LNCaP clone FGC (cell line): ENCODE measurements at regions not wholly inside any gene's neighbourhood (a gene's known extent, or its start where the extent isn't known, plus 50 kb on each side); places are given as distances from the start of the nearest gene placed in this dataset.
"Not testable (repeated sequence)": the region's sequence is repeated elsewhere in the genome, so short reads cannot be mapped to it uniquely, and the experiment has no call there.

Experiments used
- DNase-seq: peaks from one replicate; pipeline ENCODE4 v3.0.0-alpha.2; 2011; ENCODE audit warnings: low read depth
- H3K4me3 ChIP-seq: 2 replicates; pipeline ENCODE4 v1.5.1; 2011; ENCODE audit warnings: mild to moderate bottlenecking, low read depth, low read length, control low read depth
- TF ChIP-seq, protein P1 (sequence below): IDR thresholded peaks from 2 replicates; pipeline ENCODE4 v1.5.1; 2012; ENCODE audit warnings: mild to moderate bottlenecking; ENCODE audit not compliant: control insufficient read depth, insufficient read depth; ENCODE audit errors: extremely low read depth

DNA sequence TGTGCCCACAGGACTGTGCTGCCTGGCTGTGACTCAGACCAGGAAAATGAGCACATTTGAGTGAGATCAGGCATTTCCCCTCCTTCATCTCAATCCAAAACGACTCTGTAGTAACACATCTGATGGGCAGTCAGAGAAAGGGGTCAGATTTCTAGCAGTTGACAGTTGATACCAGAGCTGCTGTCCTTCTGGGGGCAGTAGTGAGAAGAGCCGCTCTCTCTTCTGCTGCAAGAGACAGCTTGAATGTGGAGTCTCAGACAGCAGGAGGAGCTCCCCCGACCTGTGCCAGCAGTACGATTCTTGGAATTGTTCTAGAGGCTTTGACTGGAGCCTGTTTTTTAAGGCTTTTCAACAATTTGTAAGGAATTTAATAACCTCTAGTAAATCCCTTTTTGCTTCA, 1413.7 kb downstream of the RPIA start:
- not testable (repeated sequence) for DNase-seq, H3K4me3 ChIP-seq
- TF ChIP-seq, protein P1, sequence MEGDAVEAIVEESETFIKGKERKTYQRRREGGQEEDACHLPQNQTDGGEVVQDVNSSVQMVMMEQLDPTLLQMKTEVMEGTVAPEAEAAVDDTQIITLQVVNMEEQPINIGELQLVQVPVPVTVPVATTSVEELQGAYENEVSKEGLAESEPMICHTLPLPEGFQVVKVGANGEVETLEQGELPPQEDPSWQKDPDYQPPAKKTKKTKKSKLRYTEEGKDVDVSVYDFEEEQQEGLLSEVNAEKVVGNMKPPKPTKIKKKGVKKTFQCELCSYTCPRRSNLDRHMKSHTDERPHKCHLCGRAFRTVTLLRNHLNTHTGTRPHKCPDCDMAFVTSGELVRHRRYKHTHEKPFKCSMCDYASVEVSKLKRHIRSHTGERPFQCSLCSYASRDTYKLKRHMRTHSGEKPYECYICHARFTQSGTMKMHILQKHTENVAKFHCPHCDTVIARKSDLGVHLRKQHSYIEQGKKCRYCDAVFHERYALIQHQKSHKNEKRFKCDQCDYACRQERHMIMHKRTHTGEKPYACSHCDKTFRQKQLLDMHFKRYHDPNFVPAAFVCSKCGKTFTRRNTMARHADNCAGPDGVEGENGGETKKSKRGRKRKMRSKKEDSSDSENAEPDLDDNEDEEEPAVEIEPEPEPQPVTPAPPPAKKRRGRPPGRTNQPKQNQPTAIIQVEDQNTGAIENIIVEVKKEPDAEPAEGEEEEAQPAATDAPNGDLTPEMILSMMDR: peak; percentile 24

DNA sequence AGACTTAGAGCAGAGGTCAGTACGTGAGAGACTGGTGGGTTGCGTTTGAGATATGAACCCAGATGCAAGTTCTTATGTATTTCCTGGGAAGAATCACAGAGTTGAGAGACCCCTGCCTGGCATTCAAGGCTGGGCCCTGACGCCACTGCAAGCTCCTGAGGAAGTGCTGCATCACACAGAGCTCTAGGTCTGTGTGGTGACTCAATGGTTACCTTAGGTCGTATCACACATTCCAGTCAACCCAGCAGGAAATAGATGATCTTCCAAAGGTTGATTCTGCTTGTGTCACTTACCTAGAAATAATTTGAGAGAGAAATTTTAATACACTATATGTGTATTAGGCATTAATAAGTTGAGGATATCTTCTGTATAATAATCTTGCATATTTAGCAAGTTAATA, 1431.9 kb downstream of the RPIA start:
- DNase-seq, H3K4me3 ChIP-seq: not testable (repeated sequence)

DNA sequence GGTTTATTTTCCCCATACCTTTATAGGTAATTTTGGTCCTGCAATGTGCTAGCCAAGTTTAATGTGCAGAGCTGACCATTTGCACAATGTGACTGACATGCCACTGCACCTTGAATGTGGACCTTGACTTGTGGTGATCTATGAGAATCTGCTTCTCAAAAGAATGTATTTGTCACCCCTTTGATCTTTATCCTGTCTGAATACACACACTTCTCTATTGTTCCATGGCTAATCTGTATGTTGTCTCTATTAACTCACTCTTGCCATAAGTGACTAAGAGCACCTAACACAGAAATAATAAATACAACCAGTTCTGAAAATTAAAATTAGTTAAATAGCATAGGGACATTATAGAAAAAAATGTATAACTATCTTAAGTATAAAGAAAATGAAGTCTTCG, 1447.6 kb downstream of the RPIA start:
- not testable (repeated sequence) for H3K4me3 ChIP-seq, DNase-seq

DNA sequence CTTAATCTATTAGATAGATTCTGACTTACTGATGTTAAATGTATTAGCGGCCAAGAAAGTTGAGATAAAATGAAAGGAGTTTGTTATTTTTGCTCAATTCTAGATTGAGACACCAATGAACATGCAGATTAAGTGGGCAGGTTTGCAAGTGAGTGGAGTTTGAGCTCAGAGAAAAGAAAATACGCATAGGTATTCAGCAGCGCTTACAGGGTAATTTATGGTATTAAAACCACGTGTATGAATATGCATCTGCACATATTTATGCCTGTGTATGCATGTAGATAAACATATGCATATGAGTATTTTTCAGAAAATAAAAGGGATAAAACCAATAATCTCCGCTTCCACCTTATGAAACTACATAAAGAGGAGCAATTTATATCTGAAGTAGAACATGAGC, 1450.1 kb downstream of the RPIA start:
- not testable (repeated sequence) for H3K4me3 ChIP-seq, DNase-seq

DNA sequence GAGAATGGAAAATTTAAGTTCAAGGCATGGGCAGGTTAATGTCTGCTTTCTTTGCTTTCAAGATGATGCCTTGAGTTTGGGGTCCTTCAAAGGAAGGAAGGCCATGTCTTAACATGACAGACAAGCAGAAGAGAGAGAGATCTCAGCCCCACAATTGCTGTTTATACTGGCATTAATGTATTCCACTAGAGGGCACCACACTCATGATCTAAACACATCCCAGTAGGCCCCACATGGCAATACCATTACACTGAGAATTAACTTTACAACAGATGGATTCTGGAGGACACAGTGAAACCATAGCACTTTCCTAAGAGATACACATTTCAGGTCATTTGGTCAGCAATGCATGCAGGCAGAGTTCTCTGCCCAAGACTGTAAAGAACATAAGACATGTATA, 1460.3 kb downstream of the RPIA start:
- DNase-seq, H3K4me3 ChIP-seq: not testable (repeated sequence)

DNA sequence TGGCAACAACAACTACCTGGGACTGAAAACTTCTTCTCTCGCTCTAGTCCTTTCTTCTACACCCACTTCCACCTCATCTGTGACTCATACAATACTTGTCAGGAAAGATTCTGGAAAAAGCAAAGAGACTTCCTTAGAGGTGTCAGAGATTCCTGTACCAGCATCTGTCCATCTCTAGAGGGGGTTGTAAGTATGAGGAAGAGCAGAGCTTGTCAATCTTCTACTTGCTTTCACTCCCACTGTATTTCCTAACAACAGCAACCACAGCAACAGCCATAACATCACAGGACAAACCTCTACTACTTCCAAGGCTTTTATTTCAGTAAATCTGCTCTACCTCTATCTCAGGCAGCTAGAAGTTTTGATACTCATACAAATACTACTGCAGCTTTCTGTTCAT, 1479.5 kb downstream of the RPIA start:
- not testable (repeated sequence) for DNase-seq, H3K4me3 ChIP-seq

DNA sequence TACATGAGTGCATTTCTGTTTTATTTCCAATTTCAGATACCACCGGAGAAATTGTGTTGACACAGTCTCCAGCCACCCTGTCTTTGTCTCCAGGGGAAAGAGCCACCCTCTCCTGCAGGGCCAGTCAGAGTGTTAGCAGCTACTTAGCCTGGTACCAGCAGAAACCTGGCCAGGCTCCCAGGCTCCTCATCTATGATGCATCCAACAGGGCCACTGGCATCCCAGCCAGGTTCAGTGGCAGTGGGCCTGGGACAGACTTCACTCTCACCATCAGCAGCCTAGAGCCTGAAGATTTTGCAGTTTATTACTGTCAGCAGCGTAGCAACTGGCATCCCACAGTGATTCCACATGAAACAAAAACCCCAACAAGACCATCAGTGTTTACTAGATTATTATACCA, 1481.6 kb downstream of the RPIA start:
- H3K4me3 ChIP-seq, DNase-seq: not testable (repeated sequence)

DNA sequence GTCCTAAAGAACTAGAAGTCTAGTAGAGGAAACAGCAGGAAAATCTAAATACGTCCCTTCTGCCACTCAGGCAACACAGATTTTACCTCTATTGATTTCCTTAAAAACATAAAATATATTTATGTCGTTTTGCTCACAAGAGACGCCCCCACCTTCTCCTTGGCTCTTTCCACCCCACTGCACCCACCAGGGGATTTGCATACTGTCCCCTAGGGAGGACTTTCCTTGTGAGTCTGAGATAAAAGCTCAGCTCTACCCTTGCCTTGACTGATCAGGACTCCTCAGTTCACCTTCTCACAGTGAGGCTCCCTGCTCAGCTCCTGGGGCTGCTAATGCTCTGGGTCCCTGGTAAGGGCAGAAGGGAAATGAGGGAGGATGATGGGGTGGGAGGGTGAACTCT, 1488.1 kb downstream of the RPIA start:
- H3K4me3 ChIP-seq, DNase-seq: not testable (repeated sequence)

DNA sequence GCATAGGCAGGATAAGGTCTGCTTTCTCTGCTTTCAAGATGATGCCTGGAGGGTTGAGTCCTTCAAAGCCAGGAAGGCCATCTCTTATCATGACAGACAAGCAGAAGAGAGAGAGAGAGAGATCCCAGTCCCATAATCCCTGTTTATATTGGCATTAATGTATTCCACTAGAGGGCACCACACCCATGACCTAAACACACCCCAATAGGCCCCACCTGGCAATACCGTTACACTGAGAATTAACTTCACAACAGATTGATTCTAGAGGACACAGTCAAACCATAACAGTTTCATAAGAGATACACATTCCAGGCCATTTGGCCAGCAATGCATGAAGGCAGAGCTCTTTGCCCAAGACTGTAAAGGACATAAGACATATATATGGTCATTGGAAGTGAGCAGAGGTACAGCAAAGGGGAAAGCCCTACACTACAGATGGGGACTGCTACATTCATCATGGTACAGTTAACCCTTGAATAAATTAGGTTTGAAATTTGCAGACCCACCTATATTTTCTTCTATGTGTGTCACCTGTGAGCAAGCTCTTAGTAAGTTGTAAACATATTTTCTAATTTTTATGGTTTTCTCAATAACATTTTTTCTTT, 1516.1 kb downstream of the RPIA start:
- no peak overlapping the region for H3K4me3 ChIP-seq
- DNase-seq: no peak
- TF ChIP-seq, protein P1: peak; percentile 59

DNA sequence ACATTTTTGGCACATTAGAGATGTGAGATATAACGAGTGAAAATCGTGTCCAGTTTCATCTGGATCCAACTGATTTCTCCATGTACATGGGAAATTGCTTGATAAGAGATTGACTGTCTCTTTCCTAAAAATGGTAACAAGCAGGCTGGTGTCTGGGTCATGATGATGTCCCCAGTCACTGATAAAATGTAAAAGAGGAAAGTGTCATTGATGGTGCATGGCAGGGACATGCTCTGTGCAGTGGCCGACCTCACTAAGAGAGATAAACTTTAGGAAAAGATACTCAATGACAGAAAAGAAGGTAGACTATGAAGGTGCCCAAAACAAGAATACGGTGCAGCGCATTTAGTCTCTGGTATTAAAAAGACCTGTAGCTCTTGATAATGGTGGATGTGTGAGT, 1517.5 kb downstream of the RPIA start:
- no peak for DNase-seq
- TF ChIP-seq, protein P1: no peak
- no peak overlapping the region for H3K4me3 ChIP-seq

DNA sequence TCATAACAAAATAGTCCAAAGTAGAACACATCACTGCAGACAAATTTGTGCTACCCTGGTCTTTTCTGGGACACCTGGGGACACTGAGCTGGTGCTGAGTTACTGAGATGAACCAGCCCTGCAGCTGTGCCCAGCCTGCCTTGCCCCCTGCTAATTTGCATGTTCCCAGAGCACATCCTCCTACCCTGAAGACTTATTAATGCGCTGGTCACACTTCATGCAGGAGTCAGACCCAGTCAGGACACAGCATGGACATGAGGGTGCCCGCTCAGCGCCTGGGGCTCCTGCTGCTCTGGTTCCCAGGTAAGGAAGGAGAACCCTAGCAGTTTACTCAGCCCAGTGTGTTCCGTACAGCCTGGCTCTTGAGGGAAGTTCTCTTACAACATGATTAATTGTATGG, 1518.3 kb downstream of the RPIA start:
- DNase-seq: no peak
- no peak overlapping the region for H3K4me3 ChIP-seq
- TF ChIP-seq, protein P1: no peak

DNA sequence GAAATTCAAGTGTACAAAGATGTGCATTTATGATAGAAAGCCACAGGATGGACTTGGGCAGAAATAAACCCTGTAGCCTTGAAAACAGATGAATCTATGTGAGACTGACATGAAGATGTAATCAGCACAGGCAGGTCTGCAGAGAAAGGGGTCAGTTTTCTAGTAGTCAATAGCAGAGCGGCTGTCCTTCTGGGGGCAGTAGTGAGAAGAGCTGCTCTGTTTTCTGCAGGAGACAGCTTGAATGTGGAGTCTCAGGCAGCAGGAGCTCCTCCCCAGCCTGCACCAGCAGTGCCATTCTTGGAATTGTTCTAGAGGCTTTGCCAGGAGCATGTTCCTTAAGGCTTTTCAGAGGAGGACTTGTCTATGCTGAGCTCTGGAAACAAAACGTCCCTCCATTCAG, 1524.4 kb downstream of the RPIA start:
- not testable (repeated sequence) for H3K4me3 ChIP-seq, DNase-seq

DNA sequence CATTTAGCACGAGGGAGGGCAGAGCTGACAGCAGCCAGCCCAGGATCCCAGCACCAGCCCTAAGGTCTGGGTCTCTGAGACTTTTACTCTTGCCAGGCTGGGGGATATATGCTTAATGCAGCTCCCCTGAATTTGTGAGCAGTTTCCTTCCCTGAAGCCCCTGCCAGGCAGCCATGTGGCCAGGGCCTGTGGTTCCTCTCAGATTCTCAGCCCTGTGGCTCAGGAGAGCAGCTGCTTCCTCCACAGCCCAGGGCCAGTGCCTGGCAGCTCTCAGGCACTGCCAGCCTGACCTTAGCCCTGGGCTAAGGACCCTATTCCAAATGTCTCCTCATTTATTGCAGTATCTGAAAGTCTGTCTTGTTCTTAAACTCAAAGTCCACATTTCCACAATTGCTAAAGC, 1525.3 kb downstream of the RPIA start:
- not testable (repeated sequence) for DNase-seq, H3K4me3 ChIP-seq

DNA sequence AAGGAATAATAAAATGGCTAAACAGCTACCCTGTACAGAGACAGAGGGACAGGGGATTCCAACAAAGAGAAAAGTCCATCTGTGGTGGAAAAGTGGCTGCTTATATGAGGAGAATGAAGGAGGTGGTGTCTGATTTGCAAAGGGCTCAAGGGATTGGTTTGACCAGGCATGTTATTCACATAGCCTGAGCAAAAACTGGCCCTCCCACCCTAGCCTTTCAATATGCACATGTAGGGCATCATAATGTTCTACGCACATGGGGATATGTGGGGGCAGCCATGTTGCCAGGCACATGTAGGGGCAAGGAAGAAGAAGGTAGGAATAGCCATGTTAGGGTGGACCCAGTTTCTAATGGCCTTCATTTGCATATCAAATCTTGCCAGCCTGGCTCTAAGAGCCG, 1527.1 kb downstream of the RPIA start:
- not testable (repeated sequence) for H3K4me3 ChIP-seq, DNase-seq

DNA sequence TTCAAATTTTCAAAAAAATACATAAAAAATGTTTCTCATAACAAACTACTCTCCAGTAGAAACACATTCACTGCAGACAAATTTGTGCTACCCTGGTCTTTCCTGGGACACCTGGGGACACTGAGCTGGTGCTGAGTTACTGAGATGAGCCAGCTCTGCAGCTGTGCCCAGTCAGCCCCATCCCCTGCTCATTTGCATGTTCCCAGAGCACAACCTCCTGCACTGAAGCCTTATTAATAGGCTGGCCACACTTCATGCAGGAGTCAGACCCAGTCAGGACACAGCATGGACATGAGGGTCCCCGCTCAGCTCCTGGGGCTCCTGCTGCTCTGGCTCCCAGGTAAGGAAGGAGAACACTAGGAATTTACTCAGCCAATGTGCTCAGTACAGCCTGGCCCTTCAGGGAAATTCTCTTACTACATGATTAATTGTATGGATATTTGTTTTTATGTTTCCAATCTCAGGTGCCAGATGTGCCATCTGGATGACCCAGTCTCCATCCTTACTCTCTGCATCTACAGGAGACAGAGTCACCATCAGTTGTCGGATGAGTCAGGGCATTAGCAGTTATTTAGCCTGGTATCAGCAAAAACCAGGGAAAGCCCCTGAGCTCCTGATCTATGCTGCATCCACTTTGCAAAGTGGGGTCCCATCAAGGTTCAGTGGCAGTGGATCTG, 1529.3 kb downstream of the RPIA start:
- H3K4me3 ChIP-seq, DNase-seq: not testable (repeated sequence)
